Endothelial cell of umbilical vein (primary cell): ENCODE measurements at regions not wholly inside any gene's neighbourhood (a gene's known extent, or its start where the extent isn't known, plus 50 kb on each side); places are given as distances from the start of the nearest gene placed in this dataset.

Experiments used
- BruUV-seq: library from RNA; stranded (reverse); fragments of 400-500 nt; replicated peaks from 2 replicates; lab custom pipeline; 2021; lab: Mats Ljungman, UMichigan
- CTCF ChIA-PET: fragments of 300-600, 350-600 bp; sonication (Branson Sonifier 250); formaldehyde crosslinking; loops from one replicate; lab custom pipeline; 2021; ENCODE audit warnings: antibody characterized with exemption, inconsistent platforms; lab: Charles Lee
- POLR2A ChIA-PET: fragments of 300-600, 350-600 bp; sonication (Branson Sonifier 250); formaldehyde crosslinking; loops from one replicate; lab custom pipeline; 2021; ENCODE audit warnings: antibody characterized with exemption, inconsistent platforms; lab: Charles Lee
- DNase-seq: peaks from one replicate; pipeline ENCODE4 v3.0.0-alpha.2; 2011; ENCODE audit warnings: low read depth, low spot score
- FAIRE-seq: peaks from 2 replicates; lab custom pipeline; 2011; peaks lifted over from hg19 to GRCh38; lab: Jason Lieb, UNC
- H2AFZ ChIP-seq: 2 replicates; pipeline ENCODE4 v1.6.0; 2012; ENCODE audit warnings: low read depth, low read length, control low read depth, inconsistent platforms
- H3K27ac ChIP-seq: 2 replicates; pipeline ENCODE4 v1.5.1; 2011; ENCODE audit warnings: low read depth, mild to moderate bottlenecking, control low read depth, low read length, moderate library complexity; ENCODE audit not compliant: insufficient read depth
- H3K27me3 ChIP-seq, 2 experiments: 2 replicates each; pipeline versions ENCODE4 v1.6.0 to v1.6.1; 2011; ENCODE audit warnings: low read length in 2 of 2, mixed read lengths in 1 of 2; ENCODE audit not compliant: control insufficient read depth in 2 of 2, insufficient read depth in 2 of 2
- H3K36me3 ChIP-seq, 2 experiments: 2 replicates in 1 of 2; 3 replicates in 1 of 2; pipeline ENCODE4 v1.5.1; 2011; ENCODE audit warnings: low read length in 2 of 2, mild to moderate bottlenecking in 1 of 2, moderate library complexity in 1 of 2; ENCODE audit not compliant: control insufficient read depth in 2 of 2, insufficient read depth in 2 of 2; ENCODE audit errors: extremely low read depth in 1 of 2
- H3K4me1 ChIP-seq: 3 replicates; pipeline ENCODE4 v1.5.1; 2011; ENCODE audit warnings: mild to moderate bottlenecking, low read length; ENCODE audit not compliant: control insufficient read depth, insufficient read depth; ENCODE audit errors: extremely low read depth
- H3K4me2 ChIP-seq: 2 replicates; pipeline ENCODE4 v1.6.1; 2011; ENCODE audit warnings: low read length, control low read depth, mixed read lengths; ENCODE audit not compliant: insufficient read depth
- H3K4me3 ChIP-seq, 3 experiments: fragments of 200-600 bp in 1 of 3; sonication (generic), shearing (Covaris generic) in 1 of 3; replicated peaks in 1 of 3; 2 replicates each; pipeline ENCODE4 v1.5.1; 2011 to 2016; ENCODE audit warnings: control low read depth in 3 of 3, low read length in 3 of 3, mild to moderate bottlenecking in 2 of 3, inconsistent platforms in 1 of 3, low read depth in 1 of 3, moderate library complexity in 1 of 3; ENCODE audit not compliant: insufficient read depth in 1 of 3
- H3K79me2 ChIP-seq: 2 replicates; pipeline ENCODE4 v1.6.0; 2012; ENCODE audit warnings: low read length, inconsistent platforms; ENCODE audit not compliant: control insufficient read depth, insufficient read depth
- H3K9ac ChIP-seq: replicated peaks from 2 replicates; pipeline ENCODE3; 2011; ENCODE audit warnings: low read length, control low read depth; ENCODE audit not compliant: insufficient read depth; ENCODE audit errors: extremely low read depth
- H3K9me1 ChIP-seq: replicated peaks from 3 replicates; pipeline ENCODE4 v1.6.0; 2011; ENCODE audit warnings: mild to moderate bottlenecking, low read length; ENCODE audit not compliant: control insufficient read depth, insufficient read depth; ENCODE audit errors: extremely low read depth
- H3K9me3 ChIP-seq: replicated peaks from 2 replicates; pipeline ENCODE4 v1.5.1; 2012; ENCODE audit warnings: low read length, inconsistent platforms; ENCODE audit not compliant: control insufficient read depth, insufficient read depth
- H4K20me1 ChIP-seq: replicated peaks from 2 replicates; pipeline ENCODE3; 2011; ENCODE audit warnings: mild to moderate bottlenecking, low read length; ENCODE audit not compliant: control insufficient read depth, insufficient read depth; ENCODE audit errors: extremely low read depth
- CTCF ChIP-seq, 2 donors: IDR thresholded peaks; 1 replicate in 1 of 2; 2 replicates in 1 of 2; pipeline ENCODE4 v1.5.1; 2011; ENCODE audit warnings: low read length in 2 of 2, mild to moderate bottlenecking in 2 of 2, moderate library complexity in 2 of 2, control low read depth in 1 of 2, inconsistent platforms in 1 of 2, low read depth in 1 of 2; ENCODE audit not compliant: insufficient read depth in 1 of 2; ENCODE audit errors: extremely low read depth in 1 of 2
- EZH2 ChIP-seq: IDR thresholded peaks from 2 replicates; pipeline ENCODE4 v1.6.1; 2012; ENCODE audit warnings: borderline replicate concordance, low read depth, mild to moderate bottlenecking, moderate library complexity, low read length, inconsistent platforms; ENCODE audit not compliant: severe bottlenecking
- FOS ChIP-seq: IDR thresholded peaks from 2 replicates; pipeline ENCODE4 v1.6.1; 2011; ENCODE audit warnings: mild to moderate bottlenecking, low read length, moderate library complexity, borderline replicate concordance; ENCODE audit not compliant: insufficient read depth
- GATA2 ChIP-seq: IDR thresholded peaks from 2 replicates; pipeline ENCODE4 v1.7.0; 2011; ENCODE audit warnings: low read depth, mild to moderate bottlenecking, moderate library complexity, mixed read lengths, low read length; ENCODE audit not compliant: insufficient read length, insufficient read depth
- JUN ChIP-seq: IDR thresholded peaks from 2 replicates; pipeline ENCODE4 v1.6.1; 2011; ENCODE audit warnings: borderline replicate concordance, low read depth; ENCODE audit not compliant: insufficient read length, insufficient read depth
- MAX ChIP-seq: IDR thresholded peaks from 2 replicates; pipeline ENCODE4 v1.6.1; 2011; ENCODE audit not compliant: insufficient read depth, insufficient read length
- MYC ChIP-seq: IDR thresholded peaks from one replicate; pipeline ENCODE4 v1.6.1; 2011; ENCODE audit warnings: mild to moderate bottlenecking, low read depth, low read length
- POLR2A ChIP-seq: IDR thresholded peaks from 2 replicates; pipeline ENCODE4 v1.6.1; 2012; ENCODE audit warnings: low read depth, mild to moderate bottlenecking, control low read depth, low read length
- POLR2AphosphoS5 ChIP-seq: IDR thresholded peaks from 2 replicates; pipeline ENCODE4 v1.6.1; 2012; ENCODE audit warnings: low read depth, mild to moderate bottlenecking, control low read depth, low read length, moderate library complexity; ENCODE audit not compliant: insufficient read depth
- dilution Hi-C: fragments of 300-500 bp; cut with MboI; formaldehyde crosslinking; loops from one replicate; pipeline ENCODE4 v1.15.0; 2019; ENCODE audit warnings: low sequenced_read_pairs; ENCODE audit not compliant: extremely low pct_ligation_motif_present
- intact Hi-C: fragments of 100-400 bp; cut with micrococcal nuclease; formaldehyde crosslinking; loops from one replicate; pipeline ENCODE4 v1.10.0; 2022

DNA sequence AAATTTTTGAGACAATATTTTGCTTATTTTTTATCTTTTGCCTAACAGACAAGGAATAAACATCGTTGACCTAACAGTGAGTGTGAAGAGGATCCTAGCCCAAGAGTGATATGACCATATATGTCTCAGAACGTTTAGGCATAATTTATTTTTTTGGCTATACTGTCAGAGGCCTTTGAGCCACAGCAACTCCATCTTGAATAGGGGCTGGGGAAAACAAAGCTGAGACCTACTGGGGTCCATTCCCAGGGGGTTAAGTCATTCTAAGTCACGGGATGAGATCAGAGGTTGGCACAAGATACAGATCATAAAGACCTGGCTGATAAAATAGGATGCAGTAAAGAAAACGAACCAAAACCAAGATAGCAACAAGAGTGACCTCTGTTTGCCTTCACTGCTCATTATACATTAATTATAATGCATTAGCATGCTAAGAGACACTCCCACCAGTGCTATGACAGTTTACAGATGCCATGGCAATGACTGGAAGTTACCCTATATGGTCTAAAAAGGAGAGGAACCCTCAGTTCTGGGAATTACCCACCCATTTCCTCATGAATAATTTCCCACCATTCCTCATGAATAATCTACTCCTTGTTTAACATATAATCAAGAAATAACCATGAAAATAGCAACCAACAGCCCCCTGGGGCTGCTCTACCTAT lies 510.9 kb upstream of the PCDH9 start:
- DNase-seq, result no peak
- Histone ChIP-seq H3K4me2 (no peak overlapping the region), H3K27me3 (no peaks in the 10 kb centered on the region), H3K27ac (no peak overlapping the region), H3K9me3 (no peaks in the 10 kb centered on the region), H3K9me1 (no peaks in the 10 kb centered on the region), H3K79me2 (no peaks in the 10 kb centered on the region), H3K4me1 (no peaks in the 10 kb centered on the region), H3K4me3 (no peak overlapping the region), H3K36me3 (no peaks in the 10 kb centered on the region), H2AFZ (no peak overlapping the region), H4K20me1 (no peaks in the 10 kb centered on the region), H3K9ac (no peak overlapping the region)
- ChIA-PET CTCF (no interaction called here), POLR2A (no interaction called here)
- BruUV-seq, result no TSS peak
- dilution Hi-C loops, result no loop called here
- TF ChIP-seq MYC (no peak), GATA2 (no peak)
- intact Hi-C loops, result no loop called here
- FAIRE-seq, result no peak

- ChIA-PET POLR2A (no interaction called here), CTCF (no interaction called here)
- Histone ChIP-seq H2AFZ (no peak overlapping the region), H3K4me1 (no peaks in the 10 kb centered on the region), H3K27ac (no peak overlapping the region), H3K36me3 (no peaks in the 10 kb centered on the region), H3K9me3 (no peaks in the 10 kb centered on the region), H3K9ac (no peak overlapping the region), H3K27me3 (no peaks in the 10 kb centered on the region), H3K79me2 (no peaks in the 10 kb centered on the region), H3K4me2 (no peak overlapping the region), H3K4me3 (no peak overlapping the region), H3K9me1 (no peaks in the 10 kb centered on the region), H4K20me1 (no peaks in the 10 kb centered on the region)
- TF ChIP-seq JUN (no peak), MYC (no peak), GATA2 (no peak), EZH2 (no peak), POLR2AphosphoS5 (no peak), CTCF (IDR thresholded peaks at IDR 0.05; ENCODE audit: extremely low read depth in 1 of 2, insufficient read depth in 1 of 2, low read depth in 1 of 2, low read length in 2 of 2) (no peak), POLR2A (no peak), MAX (no peak), FOS (no peak)
- intact Hi-C loops, result loop anchor here (5.0 kb wide), 1 partner anchor 1585 kb away; no protein-coding TSS in a partner anchor
- DNase-seq (no peak), FAIRE-seq (no peak)
- dilution Hi-C loops, result no loop called here
- BruUV-seq, result no TSS peak
Observed at GRCh38 chr13:67736646-67737420, 506.7 kb upstream of the PCDH9 start.
